GM12878 (cell line): ENCODE measurements at regions not wholly inside any gene's neighbourhood (a gene's known extent, or its start where the extent isn't known, plus 50 kb on each side); places are given as distances from the start of the nearest gene placed in this dataset.
"Not testable (repeated sequence)": the region's sequence is repeated elsewhere in the genome, so short reads cannot be mapped to it uniquely, and the experiment has no call there.

Experiments
- ATAC-seq: fragments of 200-7000 bp; cut with Tn5 transposase; 3 replicates; pipeline ENCODE4 v1.9.1; 2020; ENCODE audit warnings: mild to moderate bottlenecking, moderate library complexity
- BruUV-seq: library from RNA; stranded (reverse); fragments of 400-500 nt; replicated peaks from 2 replicates; lab custom pipeline; 2021; lab: Mats Ljungman, UMichigan
- CTCF ChIA-PET: fragments of 300-600 bp; sonication (Branson Sonifier 250); formaldehyde crosslinking; extraction: SDS; loops from one replicate; lab custom pipeline; 2021; ENCODE audit warnings: inconsistent platforms; lab: Yijun Ruan, JAX
- POLR2A ChIA-PET: fragments of 350-600 bp; formaldehyde crosslinking; extraction: SDS; loops from one replicate; lab custom pipeline; 2021; ENCODE audit warnings: inconsistent platforms; lab: Charles Lee
- RAD21 ChIA-PET: fragments of 300-600 bp; sonication (Branson Sonifier 250); formaldehyde crosslinking; loops from one replicate; lab custom pipeline; 2023; ENCODE audit warnings: antibody characterized with exemption; ENCODE audit not compliant: unreplicated experiment; lab: Charles Lee
- SMC1A ChIA-PET: fragments of 300-600 bp; sonication (Branson Sonifier 250); formaldehyde crosslinking; loops from one replicate; lab custom pipeline; 2023; ENCODE audit not compliant: unreplicated experiment, uncharacterized antibody; lab: Charles Lee
- DNase-seq: peaks from one replicate; pipeline ENCODE4 v3.0.0-alpha.2; 2011; ENCODE audit warnings: low read depth, low spot score
- FAIRE-seq: peaks from 3 replicates; lab custom pipeline; 2011; peaks lifted over from hg19 to GRCh38; lab: Jason Lieb, UNC
- H2AFZ ChIP-seq: 2 replicates; pipeline ENCODE4 v1.6.0; 2011; ENCODE audit warnings: low read depth, low read length, control low read depth; ENCODE audit not compliant: control insufficient read depth
- H3K27ac ChIP-seq: 2 replicates; pipeline ENCODE4 v1.5.1; 2011; ENCODE audit warnings: control low read depth; ENCODE audit not compliant: control insufficient read depth, insufficient read depth
- H3K27me3 ChIP-seq, 2 experiments: replicated peaks in 1 of 2; 2 replicates each; pipeline versions ENCODE4 v1.6.0 to v1.6.1; 2011; ENCODE audit warnings: low read length in 1 of 2; ENCODE audit not compliant: control insufficient read depth in 2 of 2, insufficient read depth in 2 of 2
- H3K36me3 ChIP-seq, 2 experiments: 2 replicates each; pipeline ENCODE4 v1.5.1; 2011; ENCODE audit warnings: low read length in 1 of 2; ENCODE audit not compliant: control insufficient read depth in 2 of 2, insufficient read depth in 2 of 2
- H3K4me1 ChIP-seq: 2 replicates; pipeline ENCODE4 v1.6.1; 2011; ENCODE audit warnings: mild to moderate bottlenecking, low read length, moderate library complexity, mixed read lengths; ENCODE audit not compliant: control insufficient read depth, insufficient read depth
- H3K4me2 ChIP-seq: 2 replicates; pipeline ENCODE4 v1.6.0; 2011; ENCODE audit warnings: control low read depth; ENCODE audit not compliant: control insufficient read depth, insufficient read depth
- H3K4me3 ChIP-seq: fragments of 200-600 bp; sonication (generic); 2 replicates; pipeline ENCODE4 v1.5.1; 2016
- H3K79me2 ChIP-seq: 2 replicates; pipeline ENCODE4 v1.6.0; 2011; ENCODE audit warnings: low read length; ENCODE audit not compliant: control insufficient read depth, insufficient read depth
- H3K9ac ChIP-seq: 2 replicates; pipeline ENCODE4 v1.8.0; 2011; ENCODE audit warnings: low read length, control low read depth, mixed read lengths; ENCODE audit not compliant: control insufficient read depth, insufficient read depth
- H3K9me3 ChIP-seq: replicated peaks from 3 replicates; pipeline ENCODE4 v1.5.1; 2011; ENCODE audit warnings: mild to moderate bottlenecking, low read length; ENCODE audit not compliant: control insufficient read depth, insufficient read depth
- H4K20me1 ChIP-seq: 2 replicates; pipeline ENCODE4 v1.6.0; 2011; ENCODE audit not compliant: control insufficient read depth, insufficient read depth
- CBFB ChIP-seq: IDR thresholded peaks from 2 replicates; pipeline ENCODE4 v1.6.1; 2016; ENCODE audit warnings: antibody characterized with exemption, low read depth
- CEBPZ ChIP-seq: fragments of 150-350 bp; IDR thresholded peaks from 2 replicates; pipeline ENCODE4 v1.6.1; 2016; ENCODE audit warnings: low read depth, low read length
- ESRRA ChIP-seq: IDR thresholded peaks from 2 replicates; pipeline ENCODE4 v1.6.1; 2012; ENCODE audit warnings: mild to moderate bottlenecking, low read length, improper control_type of control experiment
- GATAD2B ChIP-seq: fragments of 450-650 bp; conservative IDR thresholded peaks from 2 replicates; pipeline ENCODE4 v1.6.1; 2017; ENCODE audit warnings: low read depth, mild to moderate bottlenecking, moderate library complexity
- PRDM15 ChIP-seq: fragments of 450-650 bp; formaldehyde crosslinking; IDR thresholded peaks from 2 replicates; pipeline ENCODE4 v1.4.0; 2020; ENCODE audit warnings: mild to moderate bottlenecking, moderate library complexity
- RFX5 ChIP-seq: IDR thresholded peaks from 2 replicates; pipeline ENCODE4 v1.6.1; 2011; ENCODE audit warnings: low read depth, low read length, improper control_type of control experiment
- SP1 ChIP-seq: IDR thresholded peaks from one replicate; pipeline ENCODE4 v1.6.1; 2011; ENCODE audit warnings: low read depth, low read length
- WGBS: methylation state at CpG from one replicate; pipeline ENCODE4 v1.1.6; 2016; ENCODE audit warnings: low lambda C conversion rate; ENCODE audit not compliant: insufficient replicate concordance, insufficient coverage; ENCODE audit errors: missing lambda C conversion rate; 5-methylcytosine and 5-hydroxymethylcytosine counted together
- in situ Hi-C: fragments of 300-500 bp; cut with MboI; formaldehyde crosslinking; loops from 9 replicates; pipeline ENCODE4 v1.14.3; 2018; ENCODE audit warnings: mixed read lengths
- intact Hi-C: fragments of 100-400 bp; cut with micrococcal nuclease; formaldehyde crosslinking; loops from one replicate; pipeline ENCODE4 v1.14.2; 2022; ENCODE audit not compliant: unreplicated experiment
- TF ChIP-seq, protein P1 (sequence below): fragments of 450-650 bp; IDR thresholded peaks from 2 replicates; pipeline ENCODE4 v1.6.1; 2017; ENCODE audit warnings: mild to moderate bottlenecking, low read depth, inconsistent platforms; ENCODE audit not compliant: poor library complexity, severe bottlenecking

DNA sequence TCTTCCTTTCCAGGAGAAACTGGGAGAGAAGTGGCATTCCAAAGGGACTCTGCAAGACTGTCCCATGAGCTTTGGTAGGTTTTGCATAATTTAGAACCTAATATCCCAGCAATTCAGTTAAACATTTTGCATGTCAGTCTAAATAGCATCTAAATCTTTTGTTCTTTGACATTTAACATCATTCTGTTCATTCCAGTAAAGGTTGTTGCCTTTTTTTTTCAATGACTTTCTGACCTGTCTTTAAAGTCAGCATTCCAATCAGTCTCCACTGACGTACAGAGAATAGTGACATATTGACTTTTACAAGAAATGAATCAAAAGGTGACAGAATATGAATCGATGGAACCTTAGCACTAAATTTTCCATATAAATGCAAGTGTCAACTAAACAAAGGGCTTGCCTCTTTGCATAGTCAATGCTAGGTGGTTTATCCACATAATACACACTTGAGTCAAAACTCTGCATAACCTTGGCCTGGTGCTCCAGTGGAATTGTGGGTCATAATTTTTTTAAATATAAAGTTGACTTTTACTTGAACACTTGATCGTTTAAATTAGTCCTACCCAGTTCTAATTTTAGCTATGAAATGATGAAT, 370.1 kb downstream of the CNTN6 start:
- H3K27me3 ChIP-seq: no peaks in the 10 kb centered on the region
- TF ChIP-seq PRDM15 (CRISPR knock-in tag) (no peak), GATAD2B (no peak), CEBPZ (no peak), RFX5 (no peak), CBFB (no peak), SP1 (no peak), ESRRA (no peak)
- TF ChIP-seq, protein P1, sequence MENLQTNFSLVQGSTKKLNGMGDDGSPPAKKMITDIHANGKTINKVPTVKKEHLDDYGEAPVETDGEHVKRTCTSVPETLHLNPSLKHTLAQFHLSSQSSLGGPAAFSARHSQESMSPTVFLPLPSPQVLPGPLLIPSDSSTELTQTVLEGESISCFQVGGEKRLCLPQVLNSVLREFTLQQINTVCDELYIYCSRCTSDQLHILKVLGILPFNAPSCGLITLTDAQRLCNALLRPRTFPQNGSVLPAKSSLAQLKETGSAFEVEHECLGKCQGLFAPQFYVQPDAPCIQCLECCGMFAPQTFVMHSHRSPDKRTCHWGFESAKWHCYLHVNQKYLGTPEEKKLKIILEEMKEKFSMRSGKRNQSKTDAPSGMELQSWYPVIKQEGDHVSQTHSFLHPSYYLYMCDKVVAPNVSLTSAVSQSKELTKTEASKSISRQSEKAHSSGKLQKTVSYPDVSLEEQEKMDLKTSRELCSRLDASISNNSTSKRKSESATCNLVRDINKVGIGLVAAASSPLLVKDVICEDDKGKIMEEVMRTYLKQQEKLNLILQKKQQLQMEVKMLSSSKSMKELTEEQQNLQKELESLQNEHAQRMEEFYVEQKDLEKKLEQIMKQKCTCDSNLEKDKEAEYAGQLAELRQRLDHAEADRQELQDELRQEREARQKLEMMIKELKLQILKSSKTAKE: no peak
- ChIA-PET SMC1A (no interaction called here), RAD21 (no interaction called here), POLR2A (no interaction called here), CTCF (no interaction called here)
- no TSS peak for BruUV-seq
- H3K4me2 ChIP-seq: no peak overlapping the region
- DNase-seq (no peak), FAIRE-seq (no peak), ATAC-seq (no peak)
- H3K9ac ChIP-seq: no peak overlapping the region
- no peaks in the 10 kb centered on the region for H3K36me3 ChIP-seq
- no peaks in the 10 kb centered on the region for H3K4me1 ChIP-seq
- H3K9me3 ChIP-seq: no peaks in the 10 kb centered on the region
- no peaks in the 10 kb centered on the region for H4K20me1 ChIP-seq
- WGBS: 5% methylated on average over 3 of the region's 3 CpGs
- in situ Hi-C loops: no loop called here
- no peak overlapping the region for H3K4me3 ChIP-seq
- no peak overlapping the region for H3K27ac ChIP-seq
- intact Hi-C loops: no loop called here
- no peak overlapping the region for H2AFZ ChIP-seq
- no peaks in the 10 kb centered on the region for H3K79me2 ChIP-seq

- BruUV-seq, H3K27ac ChIP-seq, POLR2A ChIA-PET, intact Hi-C loops, H3K9ac ChIP-seq, in situ Hi-C loops, H4K20me1 ChIP-seq, H3K4me3 ChIP-seq, FAIRE-seq, SMC1A ChIA-PET, CTCF ChIA-PET, H3K79me2 ChIP-seq, RAD21 ChIA-PET, H3K9me3 ChIP-seq, H3K27me3 ChIP-seq, DNase-seq, H3K4me1 ChIP-seq, H3K36me3 ChIP-seq, H2AFZ ChIP-seq, H3K4me2 ChIP-seq, ATAC-seq: not testable (repeated sequence)
- WGBS: 74% methylated on average over 8 of the region's 10 CpGs
Measured at GRCh38 chr3:1465091-1465490, 372.3 kb downstream of the CNTN6 start.
